Stomach smooth muscle (tissue), 2 donors: ENCODE measurements at regions not wholly inside any gene's neighbourhood (a gene's known extent, or its start where the extent isn't known, plus 50 kb on each side); places are given as distances from the start of the nearest gene placed in this dataset.

Experiments used
- H3K27ac ChIP-seq: one replicate; pipeline ENCODE4 v1.7.0; 2013; ENCODE audit warnings: mild to moderate bottlenecking, low read length, inconsistent platforms
- H3K27me3 ChIP-seq, 2 donors: one replicate each; pipeline ENCODE4 v1.7.0; 2013; ENCODE audit warnings: low read length in 2 of 2; ENCODE audit not compliant: insufficient read depth in 2 of 2, control insufficient read depth in 1 of 2
- H3K36me3 ChIP-seq, 2 donors: one replicate each; pipeline ENCODE4 v1.7.0; 2013; ENCODE audit warnings: low read length in 2 of 2; ENCODE audit not compliant: control insufficient read depth in 2 of 2, insufficient read depth in 2 of 2
- H3K4me1 ChIP-seq: one replicate; pipeline ENCODE4 v1.7.0; 2013; ENCODE audit warnings: low read length; ENCODE audit not compliant: control insufficient read depth, insufficient read depth
- H3K4me3 ChIP-seq, 2 donors: one replicate each; pipeline ENCODE4 v1.7.0; 2013; ENCODE audit warnings: low read length in 2 of 2
- H3K9ac ChIP-seq, 2 donors: one replicate each; pipeline ENCODE4 v1.7.0; 2013; ENCODE audit warnings: low read length in 2 of 2, mild to moderate bottlenecking in 1 of 2
- H3K9me3 ChIP-seq, 2 donors: one replicate each; pipeline ENCODE4 v1.7.0; 2013; ENCODE audit warnings: low read length in 2 of 2; ENCODE audit not compliant: control insufficient read depth in 2 of 2
- donor health status: healthy.
- donor health status: Pancreatic carcinoma.

DNA sequence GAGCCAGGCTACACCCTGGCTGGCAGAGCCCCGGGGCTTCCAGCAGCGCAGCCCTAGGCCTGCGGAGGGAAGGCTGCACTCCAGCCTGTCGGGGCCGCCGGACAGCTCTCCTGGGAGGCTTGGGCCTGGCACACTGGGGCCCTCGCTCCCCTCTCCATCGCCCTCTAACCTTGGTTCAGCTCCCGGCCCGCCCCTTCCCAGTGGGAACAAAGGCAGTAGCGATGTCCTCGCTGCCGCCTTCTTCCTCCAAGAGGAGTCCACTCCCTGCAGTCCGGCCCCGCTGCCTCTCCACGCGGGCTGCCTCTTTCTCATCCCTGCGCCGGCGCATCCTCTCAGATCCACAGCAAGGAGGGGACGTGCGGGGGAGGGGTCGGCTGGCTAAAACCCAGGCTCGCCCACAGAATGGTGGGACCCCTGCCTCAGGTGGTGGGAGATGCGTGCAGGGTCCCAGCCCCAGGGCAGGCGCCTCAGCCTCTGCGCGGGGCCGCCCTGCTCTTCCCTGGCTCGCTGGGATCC, 138.1 kb downstream of the TWIST2 start:
- Histone ChIP-seq H3K9me3 (no peaks in the 10 kb centered on the region), H3K9ac (no peak overlapping the region), H3K27ac (no peak overlapping the region), H3K27me3 (no peaks in the 10 kb centered on the region), H3K4me3 (no peak overlapping the region), H3K4me1 (no peaks in the 10 kb centered on the region), H3K36me3 (no peaks in the 10 kb centered on the region)

DNA sequence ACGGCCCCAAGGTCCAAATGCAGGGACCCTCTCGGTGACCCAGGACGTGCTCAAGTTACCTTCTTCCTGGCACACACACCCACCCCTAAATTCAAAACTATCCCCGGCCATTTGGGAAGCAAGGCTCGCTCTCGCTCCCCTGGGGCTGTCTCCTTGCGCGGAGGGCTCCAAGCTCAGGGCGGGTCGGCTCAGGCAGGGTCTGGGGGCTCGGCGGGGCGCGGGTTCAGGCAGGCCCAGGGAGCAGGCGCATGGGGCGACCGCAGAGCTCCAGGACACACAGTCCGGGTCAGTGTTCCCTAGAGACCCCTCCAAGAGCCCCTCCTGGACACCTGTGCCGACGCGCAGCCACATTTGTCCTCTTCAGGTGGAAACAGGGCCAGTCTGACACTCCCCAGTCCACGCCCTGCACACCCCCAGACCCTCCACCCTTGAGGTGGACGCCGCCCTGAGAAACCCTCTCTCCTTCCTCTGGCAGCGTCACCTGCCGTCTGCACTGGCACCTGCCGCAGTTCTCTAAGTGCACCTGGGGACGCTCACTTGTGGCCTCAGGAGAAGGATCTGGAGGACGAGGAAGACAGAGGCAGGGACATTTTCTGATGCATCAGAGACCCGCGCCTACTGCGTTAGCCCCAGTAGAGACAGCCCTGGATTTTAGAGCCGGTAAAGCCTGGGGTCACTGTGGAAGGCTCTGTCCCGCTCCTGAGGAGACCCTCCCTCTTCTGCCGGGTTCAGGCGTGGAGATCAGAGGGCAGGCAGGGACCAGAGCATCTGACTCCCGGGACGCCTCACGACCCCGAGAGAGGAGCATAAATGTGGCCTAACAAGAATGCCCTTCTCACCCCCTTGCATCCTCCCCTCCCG, 138.8 kb downstream of the TWIST2 start:
- Histone ChIP-seq H3K4me3 (no peak overlapping the region), H3K9ac (no peak overlapping the region), H3K9me3 (no peaks in the 10 kb centered on the region), H3K36me3 (no peaks in the 10 kb centered on the region), H3K27me3 (no peaks in the 10 kb centered on the region), H3K4me1 (no peaks in the 10 kb centered on the region), H3K27ac (no peak overlapping the region)

DNA sequence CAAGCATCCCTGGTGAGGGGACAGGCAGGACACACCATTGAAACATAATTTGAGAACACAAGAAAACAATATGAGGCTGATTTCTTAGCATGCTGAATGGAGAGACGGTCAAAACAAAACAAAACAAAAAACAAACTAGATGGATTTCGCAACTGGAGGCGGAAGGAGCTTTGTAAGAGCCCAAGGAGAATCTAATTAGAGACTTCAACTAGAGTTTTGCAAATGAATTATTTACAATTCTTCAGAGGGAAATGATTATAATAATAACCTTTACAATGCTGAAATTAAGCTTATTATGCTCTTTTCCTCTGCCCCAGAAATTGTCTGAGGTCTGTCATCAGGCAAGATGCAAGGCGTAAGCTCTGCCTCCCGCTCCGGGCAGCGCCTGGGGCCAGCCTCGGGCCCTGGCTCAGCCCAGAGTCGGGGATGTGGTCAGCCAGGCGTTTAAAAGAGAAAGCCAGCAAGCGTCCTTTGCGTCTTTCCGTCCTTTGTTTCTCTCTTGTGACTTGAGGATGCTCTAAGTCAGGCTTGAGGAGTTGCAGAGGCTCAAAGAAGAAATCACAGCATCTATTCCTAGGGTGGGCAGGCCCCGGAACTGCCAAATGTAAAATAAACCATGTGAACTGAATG, 139.6 kb downstream of the TWIST2 start:
- no peaks in the 10 kb centered on the region for H3K27me3 ChIP-seq
- no peaks in the 10 kb centered on the region for H3K9me3 ChIP-seq
- no peak overlapping the region for H3K4me3 ChIP-seq
- H3K27ac ChIP-seq, result no peak overlapping the region
- H3K4me1 ChIP-seq, result no peaks in the 10 kb centered on the region
- H3K9ac ChIP-seq, result no peak overlapping the region
- H3K36me3 ChIP-seq, result no peaks in the 10 kb centered on the region

DNA sequence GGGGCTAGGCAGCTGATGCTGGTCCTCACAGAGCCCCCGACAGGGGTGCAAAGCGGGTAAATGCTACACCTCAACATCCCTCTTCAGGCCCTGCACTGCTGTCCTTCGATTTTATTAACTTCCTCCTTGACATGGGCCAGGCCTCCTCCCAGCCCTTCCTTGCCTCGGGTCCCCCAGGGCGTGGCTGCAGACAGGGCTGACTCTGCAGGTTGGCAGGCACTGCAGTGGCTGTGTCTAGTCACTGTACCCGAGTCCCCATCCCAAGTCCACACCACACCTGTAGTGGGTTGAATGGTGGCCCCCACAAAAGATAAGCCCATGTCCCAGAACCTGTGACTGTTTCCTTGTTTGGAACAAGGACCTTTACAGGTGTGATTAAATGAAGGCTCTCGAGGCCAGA, 140.2 kb downstream of the TWIST2 start:
- H3K27me3 ChIP-seq, result no peaks in the 10 kb centered on the region
- no peak overlapping the region for H3K4me3 ChIP-seq
- no peak overlapping the region for H3K9ac ChIP-seq
- no peaks in the 10 kb centered on the region for H3K36me3 ChIP-seq
- H3K27ac ChIP-seq, result no peak overlapping the region
- H3K4me1 ChIP-seq, result no peaks in the 10 kb centered on the region
- no peaks in the 10 kb centered on the region for H3K9me3 ChIP-seq

DNA sequence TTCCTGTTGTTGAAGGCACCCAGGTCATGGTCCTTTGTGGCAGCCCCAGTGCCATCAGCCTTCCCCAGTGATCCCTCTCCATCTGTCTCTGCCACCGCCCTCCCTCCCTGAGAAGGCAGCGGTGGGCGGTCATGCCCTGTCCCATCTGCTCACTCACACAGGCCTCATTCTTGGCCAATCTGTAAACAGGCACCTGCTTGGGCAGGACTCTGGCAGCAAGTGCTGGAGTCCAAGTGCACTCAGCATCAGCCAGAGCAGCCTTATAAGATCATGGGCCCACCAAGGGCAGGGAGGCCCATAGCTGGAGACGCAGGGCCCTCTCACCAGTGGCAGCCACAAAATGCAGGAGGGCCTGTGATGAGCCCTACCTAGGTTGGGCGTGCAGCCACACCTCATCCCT, 140.9 kb downstream of the TWIST2 start:
- no peak overlapping the region for H3K4me3 ChIP-seq
- H3K27ac ChIP-seq, result no peak overlapping the region
- H3K27me3 ChIP-seq, result no peaks in the 10 kb centered on the region
- no peaks in the 10 kb centered on the region for H3K4me1 ChIP-seq
- H3K9ac ChIP-seq, result no peak overlapping the region
- H3K36me3 ChIP-seq, result no peaks in the 10 kb centered on the region
- peaks cover 0 to 2% of the 10 kb centered on the region in 2 donors for H3K9me3 ChIP-seq

DNA sequence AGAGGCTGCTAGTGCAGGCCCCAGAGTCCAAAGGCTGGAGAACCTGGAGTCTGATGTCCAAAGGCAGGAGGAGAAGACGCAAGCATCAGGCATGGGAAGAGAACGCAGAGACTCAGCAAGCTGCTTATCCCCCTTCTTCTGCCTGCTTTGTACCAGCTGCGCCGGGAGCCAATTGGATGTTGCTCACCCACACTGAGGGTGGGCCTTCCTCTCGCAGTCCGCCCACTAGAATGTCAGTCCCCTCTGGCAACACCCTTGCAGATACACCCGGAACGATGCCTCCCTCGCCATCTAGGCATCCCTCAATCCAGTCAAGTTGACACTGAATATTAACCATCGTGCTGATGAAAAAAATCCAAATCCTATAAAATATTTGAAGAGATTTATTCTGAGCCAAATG, 141.6 kb downstream of the TWIST2 start:
- Histone ChIP-seq H3K36me3 (no peaks in the 10 kb centered on the region), H3K4me3 (no peak overlapping the region), H3K9me3 (peaks cover 2% of the 10 kb centered on the region in 2 donors)

DNA sequence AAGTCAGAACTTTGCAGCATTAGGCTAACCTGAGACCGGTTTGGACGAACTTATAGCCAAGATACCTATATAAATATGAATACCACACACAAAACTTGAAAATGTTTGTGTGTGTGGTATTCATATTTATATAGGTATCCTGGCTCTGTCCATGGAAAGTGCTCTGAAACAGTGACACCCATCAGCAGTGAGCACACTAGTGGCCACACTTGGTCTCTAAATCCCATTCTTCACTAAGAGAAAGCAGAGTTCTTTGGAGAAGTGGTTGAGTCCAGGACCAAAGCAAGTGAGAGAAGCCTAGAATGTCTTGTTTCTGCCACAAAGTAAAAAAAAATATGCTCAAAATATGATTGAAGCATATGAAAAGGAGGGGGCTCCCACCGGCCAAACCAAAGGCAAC, 146.5 kb downstream of the TWIST2 start:
- H3K9me3 ChIP-seq, result peaks cover 2 to 8% of the 10 kb centered on the region in 2 donors
- peaks cover 2% of the 10 kb centered on the region for H3K4me1 ChIP-seq
- H3K36me3 ChIP-seq, result no peaks in the 10 kb centered on the region
- H3K4me3 ChIP-seq, result no peak overlapping the region
- H3K9ac ChIP-seq, result no peak overlapping the region
- H3K27ac ChIP-seq, result no peak overlapping the region
- H3K27me3 ChIP-seq, result no peaks in the 10 kb centered on the region

More for the DNA sequence above, 141.6 kb downstream of the TWIST2 start:
- H3K9ac ChIP-seq, result no peak overlapping the region
- H3K4me1 ChIP-seq, result no peaks in the 10 kb centered on the region
- H3K27ac ChIP-seq, result no peak overlapping the region
- no peaks in the 10 kb centered on the region for H3K27me3 ChIP-seq

DNA sequence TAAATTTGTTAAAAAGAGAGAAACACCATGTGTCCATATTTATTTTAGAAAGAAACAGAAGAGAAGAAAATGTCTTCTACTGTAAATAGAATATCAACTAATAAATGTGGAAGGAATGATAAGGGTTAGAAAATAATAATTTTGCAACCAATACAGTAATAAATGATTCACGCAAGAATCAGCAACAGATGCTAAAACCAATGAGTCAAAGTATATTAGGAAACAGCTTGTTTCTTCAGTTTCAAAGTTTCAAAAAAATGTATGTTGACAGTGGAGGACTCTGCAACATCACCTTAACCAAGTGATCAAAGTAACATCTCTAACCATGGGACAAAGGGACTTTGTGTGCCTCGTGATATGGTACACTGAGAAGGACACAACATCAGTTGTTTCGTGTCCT, 147.0 kb downstream of the TWIST2 start:
- no peaks in the 10 kb centered on the region for H3K27me3 ChIP-seq
- H3K36me3 ChIP-seq, result no peaks in the 10 kb centered on the region
- H3K27ac ChIP-seq, result no peak overlapping the region
- H3K9ac ChIP-seq, result no peak overlapping the region
- H3K4me3 ChIP-seq, result no peak overlapping the region
- H3K9me3 ChIP-seq, result peaks cover 2 to 8% of the 10 kb centered on the region in 2 donors
- peaks cover 2% of the 10 kb centered on the region for H3K4me1 ChIP-seq

DNA sequence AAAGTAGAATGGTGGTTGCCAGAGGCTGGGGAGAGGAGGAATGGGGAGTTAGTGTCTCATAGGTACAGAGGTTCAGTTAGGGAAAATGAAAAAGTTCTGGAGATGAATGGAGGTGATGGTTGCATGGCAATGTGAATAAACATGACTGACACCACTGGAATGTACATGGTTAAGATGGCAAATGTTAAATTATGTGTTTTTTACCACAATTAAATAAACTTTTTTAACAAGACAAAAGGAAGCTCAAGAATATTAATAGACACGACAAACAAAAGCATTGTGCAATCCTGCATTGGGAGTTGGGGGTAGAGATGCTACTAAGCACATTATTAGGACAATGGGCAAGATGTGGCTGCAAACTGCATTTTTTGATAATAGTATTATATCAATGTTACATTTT, 147.7 kb downstream of the TWIST2 start:
- peaks cover 2 to 11% of the 10 kb centered on the region in 2 donors for H3K9me3 ChIP-seq
- H3K9ac ChIP-seq, result no peak overlapping the region
- H3K36me3 ChIP-seq, result no peaks in the 10 kb centered on the region
- no peaks in the 10 kb centered on the region for H3K27me3 ChIP-seq
- H3K27ac ChIP-seq, result no peak overlapping the region
- no peak overlapping the region for H3K4me3 ChIP-seq
- H3K4me1 ChIP-seq, result peaks cover 2% of the 10 kb centered on the region

DNA sequence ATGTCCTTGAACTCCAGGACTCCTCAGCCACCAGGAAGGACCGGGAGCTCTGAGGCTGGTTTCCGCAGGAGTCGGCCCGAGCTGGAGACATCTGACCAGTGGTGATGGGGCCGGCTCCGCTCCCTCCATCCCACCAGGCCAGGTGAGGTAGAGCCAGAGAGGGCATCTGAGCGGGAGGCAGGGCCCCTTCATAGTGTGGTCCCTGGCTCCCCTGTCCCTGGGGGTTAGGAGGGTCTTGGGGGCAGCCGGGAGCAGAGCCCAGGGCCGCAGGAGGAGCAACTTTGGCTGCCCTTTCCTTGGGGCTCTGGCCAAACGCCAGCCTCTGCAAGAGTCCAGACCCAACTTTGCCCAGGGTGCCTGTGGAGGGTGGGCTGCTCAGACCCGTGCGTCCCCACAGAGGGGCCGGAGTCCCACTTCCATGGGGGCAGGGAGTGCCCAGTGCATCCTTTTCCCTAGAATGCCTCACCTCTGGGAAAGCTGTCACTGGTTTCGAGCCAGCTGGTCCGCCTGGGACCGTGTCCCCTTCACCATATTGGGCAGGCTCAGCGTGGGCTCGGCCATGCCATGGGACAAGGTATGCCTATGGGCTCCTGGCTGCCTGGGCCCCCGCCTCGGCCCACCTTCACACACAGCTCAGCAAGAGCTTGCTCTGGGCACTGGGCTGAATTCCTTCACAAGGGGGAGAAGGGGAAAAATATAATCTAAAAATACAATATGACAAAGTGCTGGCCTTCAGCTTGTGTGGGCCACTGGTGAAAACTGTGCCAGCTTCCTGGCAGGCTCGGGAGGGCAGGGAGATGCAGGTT, 148.6 kb downstream of the TWIST2 start:
- Histone ChIP-seq H3K27me3 (no peaks in the 10 kb centered on the region), H3K9ac (no peak overlapping the region), H3K27ac (no peak overlapping the region), H3K4me3 (no peak overlapping the region), H3K9me3 (peaks cover 2 to 11% of the 10 kb centered on the region in 2 donors), H3K36me3 (no peaks in the 10 kb centered on the region), H3K4me1 (peaks cover 2% of the 10 kb centered on the region)
